PC-9 (cell line): ENCODE measurements at regions not wholly inside any gene's neighbourhood (a gene's known extent, or its start where the extent isn't known, plus 50 kb on each side); places are given as distances from the start of the nearest gene placed in this dataset.

Experiments used
- CTCF ChIP-seq: fragments of 200-600 bp; sonication (generic); conservative IDR thresholded peaks from 2 replicates; pipeline ENCODE4 v1.6.1; 2017; ENCODE audit warnings: mixed run types, antibody characterized with exemption, mild to moderate bottlenecking, moderate library complexity
- EZH2 ChIP-seq: fragments of 200-600 bp; sonication (generic); IDR thresholded peaks from 2 replicates; pipeline ENCODE4 v1.8.0; 2017; ENCODE audit warnings: antibody characterized with exemption, low read depth

- TF ChIP-seq CTCF: no peak
- TF ChIP-seq EZH2: no peak
Observed at GRCh38 chr15:95121191-95121590, 889.8 kb downstream of the MCTP2 start.
